H1 (cell line): ENCODE measurements at regions not wholly inside any gene's neighbourhood (a gene's known extent, or its start where the extent isn't known, plus 50 kb on each side); places are given as distances from the start of the nearest gene placed in this dataset.

ENCODE experiments used
- CTCF ChIA-PET: fragments of 300-600 bp; sonication (Branson Sonifier 250); formaldehyde crosslinking; loops from one replicate; lab custom pipeline; 2021; ENCODE audit not compliant: partially characterized antibody; lab: Charles Lee
- POLR2A ChIA-PET: fragments of 300-600 bp; sonication (Branson Sonifier 250); formaldehyde crosslinking; loops from one replicate; lab custom pipeline; 2021; ENCODE audit warnings: inconsistent platforms; ENCODE audit not compliant: partially characterized antibody; lab: Charles Lee
- DNase-seq, 2 experiments: peaks; one replicate each; pipeline versions ENCODE4 v3.0.0 to v3.0.0-alpha.2; 2010 to 2022; ENCODE audit warnings: low spot score in 2 of 2, low read depth in 1 of 2, mixed read lengths in 1 of 2
- FAIRE-seq: peaks from 2 replicates; lab custom pipeline; 2011; peaks lifted over from hg19 to GRCh38; lab: Jason Lieb, UNC
- H2AFZ ChIP-seq: 2 replicates; pipeline ENCODE4 v1.8.1; 2012; ENCODE audit warnings: low read length, inconsistent platforms
- H2AK5ac ChIP-seq: 2 replicates; pipeline ENCODE4 v1.6.1; 2013; ENCODE audit warnings: low read depth, low read length
- H2BK120ac ChIP-seq: replicated peaks from 2 replicates; pipeline ENCODE3; 2013; ENCODE audit warnings: low read depth, low read length, inconsistent platforms
- H2BK12ac ChIP-seq: 2 replicates; pipeline ENCODE4 v1.6.1; 2013; ENCODE audit warnings: low read depth, low read length
- H2BK15ac ChIP-seq: 2 replicates; pipeline ENCODE4 v1.6.1; 2013; ENCODE audit warnings: low read length
- H2BK20ac ChIP-seq: 2 replicates; pipeline ENCODE4 v1.6.1; 2013; ENCODE audit warnings: low read length
- H2BK5ac ChIP-seq: 2 replicates; pipeline ENCODE4 v1.6.1; 2013; ENCODE audit warnings: low read depth, low read length
- H3K14ac ChIP-seq: 2 replicates; pipeline ENCODE4 v1.6.1; 2013; ENCODE audit warnings: inconsistent platforms; ENCODE audit not compliant: insufficient read length
- H3K18ac ChIP-seq: 2 replicates; pipeline ENCODE4 v1.6.1; 2013; ENCODE audit warnings: low read length; ENCODE audit errors: extremely low read depth
- H3K23ac ChIP-seq: 2 replicates; pipeline ENCODE4 v1.6.1; 2013; ENCODE audit warnings: inconsistent platforms; ENCODE audit not compliant: insufficient read length
- H3K23me2 ChIP-seq: 2 replicates; pipeline ENCODE4 v1.6.1; 2013; ENCODE audit warnings: low read depth, low read length
- H3K27ac ChIP-seq: 2 replicates; pipeline ENCODE4 v1.6.1; 2011; ENCODE audit warnings: low read depth, low read length, inconsistent platforms
- H3K27me3 ChIP-seq, 4 experiments: replicated peaks in 1 of 4; 1 replicate in 1 of 4; 2 replicates in 3 of 4; pipeline versions ENCODE4 v1.6.1 to v1.8.1; 2011 to 2013; ENCODE audit warnings: low read length in 3 of 4, mild to moderate bottlenecking in 3 of 4, inconsistent platforms in 2 of 4, mixed read lengths in 2 of 4, moderate library complexity in 1 of 4; ENCODE audit not compliant: control insufficient read depth in 3 of 4, insufficient read depth in 3 of 4; ENCODE audit errors: extremely low read depth in 1 of 4
- H3K36me3 ChIP-seq, 4 experiments: 2 replicates each; pipeline versions ENCODE4 v1.6.1 to v1.8.1; 2011 to 2013; ENCODE audit warnings: mild to moderate bottlenecking in 4 of 4, low read length in 3 of 4, moderate library complexity in 2 of 4, control low read depth in 1 of 4, inconsistent platforms in 1 of 4; ENCODE audit not compliant: insufficient read depth in 4 of 4, control insufficient read depth in 2 of 4
- H3K4ac ChIP-seq: replicated peaks from 2 replicates; pipeline ENCODE3; 2013; ENCODE audit warnings: low read length, low read depth, mixed read lengths, inconsistent platforms; ENCODE audit not compliant: insufficient read length
- H3K4me1 ChIP-seq, 4 experiments: replicated peaks in 1 of 4; 1 replicate in 1 of 4; 2 replicates in 3 of 4; pipeline versions ENCODE4 v1.6.1 to v1.8.1; 2011 to 2013; ENCODE audit warnings: low read length in 3 of 4, inconsistent platforms in 2 of 4, mixed read lengths in 1 of 4; ENCODE audit not compliant: insufficient read depth in 4 of 4, control insufficient read depth in 3 of 4
- H3K4me2 ChIP-seq, 2 experiments: 2 replicates each; pipeline versions ENCODE4 v1.6.1 to v1.8.1; 2011 to 2013; ENCODE audit warnings: low read depth in 2 of 2, low read length in 2 of 2, control low read depth in 1 of 2, inconsistent platforms in 1 of 2, mild to moderate bottlenecking in 1 of 2; ENCODE audit not compliant: insufficient read depth in 1 of 2
- H3K4me3 ChIP-seq, 4 experiments: fragments of 200-600, 300-600 bp in 1 of 4; sonication (generic), shearing (Covaris generic), sonication (Bioruptor Twin) in 1 of 4; 2 replicates each; pipeline versions ENCODE4 v1.5.1 to v1.8.1; 2011 to 2016; ENCODE audit warnings: low read length in 4 of 4, low read depth in 3 of 4, control low read depth in 2 of 4, inconsistent platforms in 2 of 4, mild to moderate bottlenecking in 2 of 4, mixed read lengths in 1 of 4, moderate library complexity in 1 of 4; ENCODE audit not compliant: insufficient read depth in 2 of 4; ENCODE audit errors: extremely low read depth in 1 of 4
- H3K56ac ChIP-seq: replicated peaks from 2 replicates; pipeline ENCODE3; 2013; ENCODE audit warnings: low read depth, mild to moderate bottlenecking, mixed read lengths, low read length, inconsistent platforms; ENCODE audit not compliant: insufficient read length
- H3K79me1 ChIP-seq: 2 replicates; pipeline ENCODE4 v1.6.1; 2013; ENCODE audit warnings: low read depth, low read length, control low read depth
- H3K79me2 ChIP-seq, 2 experiments: 2 replicates each; pipeline versions ENCODE4 v1.6.1 to v1.8.1; 2012 to 2013; ENCODE audit warnings: low read length in 2 of 2, mild to moderate bottlenecking in 2 of 2, inconsistent platforms in 1 of 2; ENCODE audit not compliant: insufficient read depth in 2 of 2, control insufficient read depth in 1 of 2
- H3K9ac ChIP-seq, 4 experiments: replicated peaks in 1 of 4; 1 replicate in 1 of 4; 2 replicates in 3 of 4; pipeline versions ENCODE4 v1.6.1 to v1.8.1; 2011 to 2013; ENCODE audit warnings: low read depth in 3 of 4, low read length in 3 of 4, control low read depth in 2 of 4, mild to moderate bottlenecking in 2 of 4, moderate library complexity in 2 of 4, inconsistent platforms in 1 of 4; ENCODE audit errors: extremely low read depth in 1 of 4
- H3K9me3 ChIP-seq, 2 experiments: 2 replicates each; pipeline versions ENCODE4 v1.6.1 to v1.8.1; 2012 to 2013; ENCODE audit warnings: mild to moderate bottlenecking in 2 of 2, moderate library complexity in 2 of 2, control low read depth in 1 of 2, inconsistent platforms in 1 of 2, low read depth in 1 of 2, low read length in 1 of 2, mixed read lengths in 1 of 2; ENCODE audit not compliant: insufficient read depth in 2 of 2
- H4K20me1 ChIP-seq, 2 experiments: replicated peaks in 1 of 2; 2 replicates each; pipeline versions ENCODE3 to v1.8.1; 2011 to 2013; ENCODE audit warnings: inconsistent platforms in 2 of 2, low read length in 2 of 2, mild to moderate bottlenecking in 1 of 2; ENCODE audit not compliant: insufficient read depth in 2 of 2, control insufficient read depth in 1 of 2
- H4K5ac ChIP-seq: 2 replicates; pipeline ENCODE4 v1.6.1; 2013; ENCODE audit warnings: low read length, low read depth, mixed read lengths, inconsistent platforms; ENCODE audit not compliant: insufficient read length
- H4K8ac ChIP-seq: 2 replicates; pipeline ENCODE4 v1.8.0; 2013; ENCODE audit warnings: mild to moderate bottlenecking, moderate library complexity, low read length, inconsistent platforms; ENCODE audit not compliant: insufficient read depth; ENCODE audit errors: extremely low read depth
- H4K91ac ChIP-seq: replicated peaks from 2 replicates; pipeline ENCODE3; 2013; ENCODE audit warnings: low read length, mixed read lengths, inconsistent platforms; ENCODE audit not compliant: insufficient read length
- ATF3 ChIP-seq: IDR thresholded peaks from 2 replicates; pipeline ENCODE4 v1.6.1; 2011; ENCODE audit warnings: low read depth, mild to moderate bottlenecking, low read length; ENCODE audit not compliant: insufficient read depth
- BACH1 ChIP-seq: IDR thresholded peaks from 2 replicates; pipeline ENCODE4 v1.6.1; 2012; ENCODE audit warnings: low read length, improper control_type of control experiment
- HDAC2 ChIP-seq, 2 experiments: fragments of 300-600 bp in 1 of 2; sonication (generic) in 1 of 2; IDR thresholded peaks; 2 replicates each; pipeline ENCODE4 v1.6.1; 2011 to 2012; ENCODE audit warnings: low read depth in 2 of 2, low read length in 2 of 2, mild to moderate bottlenecking in 2 of 2, moderate library complexity in 2 of 2, borderline replicate concordance in 1 of 2, inconsistent platforms in 1 of 2
- HDAC6 ChIP-seq: IDR thresholded peaks from one replicate; pipeline ENCODE4 v1.7.1; 2012; ENCODE audit warnings: low read depth, mild to moderate bottlenecking, inconsistent platforms, low read length, moderate library complexity
- KDM4A ChIP-seq: IDR thresholded peaks from one replicate; pipeline ENCODE4 v1.7.1; 2012; ENCODE audit warnings: low read depth, mild to moderate bottlenecking, moderate library complexity, low read length, inconsistent platforms; ENCODE audit not compliant: severe bottlenecking
- RAD21 ChIP-seq, 2 experiments: IDR thresholded peaks in 1 of 2; conservative IDR thresholded peaks in 1 of 2; 2 replicates each; pipeline ENCODE4 v1.6.1; 2011; ENCODE audit warnings: low read depth in 2 of 2, low read length in 2 of 2, improper control_type of control experiment in 1 of 2, inconsistent platforms in 1 of 2, mild to moderate bottlenecking in 1 of 2, moderate library complexity in 1 of 2
- SIN3A ChIP-seq, 2 experiments: IDR thresholded peaks in 1 of 2; conservative IDR thresholded peaks in 1 of 2; 2 replicates each; pipeline ENCODE4 v1.6.1; 2011 to 2012; ENCODE audit warnings: low read length in 2 of 2, improper control_type of control experiment in 1 of 2, low read depth in 1 of 2, mild to moderate bottlenecking in 1 of 2
- SP2 ChIP-seq: IDR thresholded peaks from 2 replicates; pipeline ENCODE4 v1.6.1; 2012; ENCODE audit warnings: mild to moderate bottlenecking, low read length, inconsistent platforms
- SRF ChIP-seq: IDR thresholded peaks from 2 replicates; pipeline ENCODE4 v1.6.1; 2011; ENCODE audit warnings: mild to moderate bottlenecking, low read depth, low read length, moderate library complexity
- TAF1 ChIP-seq: IDR thresholded peaks from 2 replicates; pipeline ENCODE4 v1.6.1; 2011; ENCODE audit warnings: mild to moderate bottlenecking, low read depth, low read length
- TAF7 ChIP-seq: optimal IDR thresholded peaks from 2 replicates; pipeline ENCODE3; 2011; ENCODE audit warnings: low read depth, mild to moderate bottlenecking, inconsistent platforms, low read length, moderate library complexity, borderline replicate concordance
- TEAD4 ChIP-seq: IDR thresholded peaks from 2 replicates; pipeline ENCODE4 v1.6.1; 2012; ENCODE audit warnings: low read depth, low read length, inconsistent platforms, mixed read lengths
- USF2 ChIP-seq: IDR thresholded peaks from 2 replicates; pipeline ENCODE4 v1.6.1; 2011; ENCODE audit warnings: low read length, improper control_type of control experiment
- ZNF274 ChIP-seq: IDR thresholded peaks from 2 replicates; pipeline ENCODE4 v1.7.0; 2012; ENCODE audit warnings: low read length, borderline replicate concordance; ENCODE audit errors: extremely low read depth

GRCh38 chr5:119829341-119829740 is 200.0 kb downstream of the FAM170A start:
- no peaks in the 10 kb centered on the region for H3K79me2 ChIP-seq
- no peak overlapping the region for H3K23ac ChIP-seq
- ChIA-PET CTCF (no interaction called here), POLR2A (no interaction called here)
- no peak overlapping the region for H2AK5ac ChIP-seq
- no peak overlapping the region for H3K14ac ChIP-seq
- no peak overlapping the region for H4K8ac ChIP-seq
- no peak overlapping the region for H3K4me2 ChIP-seq
- no peak overlapping the region for H3K18ac ChIP-seq
- no peaks in the 10 kb centered on the region for H3K27me3 ChIP-seq
- H4K91ac ChIP-seq: no peak overlapping the region
- no peak overlapping the region for H2BK120ac ChIP-seq
- H2BK20ac ChIP-seq: no peak overlapping the region
- H2BK5ac ChIP-seq: no peak overlapping the region
- FAIRE-seq: no peak
- no peak overlapping the region for H2BK15ac ChIP-seq
- no peak overlapping the region for H3K4me3 ChIP-seq
- no peak overlapping the region for H3K27ac ChIP-seq
- no peak overlapping the region for H3K9ac ChIP-seq
- peaks cover 0 to 2% (median 0%) of the 10 kb centered on the region in 4 experiments; a peak in 1 of 7 replicates for H3K4me1 ChIP-seq
- H4K5ac ChIP-seq: no peak overlapping the region
- H3K56ac ChIP-seq: no peak overlapping the region
- no peak for DNase-seq
- H2BK12ac ChIP-seq: no peak overlapping the region
- H4K20me1 ChIP-seq: no peaks in the 10 kb centered on the region
- H3K9me3 ChIP-seq: no peaks in the 10 kb centered on the region
- no peak overlapping the region for H2AFZ ChIP-seq
- H3K4ac ChIP-seq: no peak overlapping the region
- H3K36me3 ChIP-seq: no peaks in the 10 kb centered on the region
- no peaks in the 10 kb centered on the region for H3K23me2 ChIP-seq
- no peaks in the 10 kb centered on the region for H3K79me1 ChIP-seq
- no peak for TF ChIP-seq SP2
- no peak for TF ChIP-seq HDAC6
- TF ChIP-seq USF2: no peak
- no peak for TF ChIP-seq BACH1
- TF ChIP-seq TEAD4: no peak
- no peak for TF ChIP-seq ATF3
- TF ChIP-seq SIN3A (conservative IDR thresholded peaks at IDR 0.05 in 1 of 2, IDR thresholded peaks at IDR 0.05 in 1 of 2; ENCODE audit: low read depth in 1 of 2, low read length in 2 of 2): no peak
- TF ChIP-seq TAF1: no peak
- TF ChIP-seq SRF: no peak
- TF ChIP-seq HDAC2 (IDR thresholded peaks at IDR 0.05; ENCODE audit: borderline replicate concordance in 1 of 2, low read depth in 2 of 2, low read length in 2 of 2): no peak
- no peak for TF ChIP-seq KDM4A
- no peak for TF ChIP-seq ZNF274
- TF ChIP-seq RAD21 (IDR thresholded peaks at IDR 0.05 in 1 of 2, conservative IDR thresholded peaks at IDR 0.05 in 1 of 2; ENCODE audit: low read depth in 2 of 2, low read length in 2 of 2): no peak
- TF ChIP-seq TAF7: no peak
